HG02870 (cell line): ENCODE measurements at regions not wholly inside any gene's neighbourhood (a gene's known extent, or its start where the extent isn't known, plus 50 kb on each side); places are given as distances from the start of the nearest gene placed in this dataset.

Experiments
- ATAC-seq: cut with Tn5 transposase; IDR thresholded peaks from one replicate; pipeline ENCODE4 v1.9.1; 2021; ENCODE audit warnings: mild to moderate bottlenecking, moderate library complexity; ENCODE audit not compliant: unreplicated experiment

DNA sequence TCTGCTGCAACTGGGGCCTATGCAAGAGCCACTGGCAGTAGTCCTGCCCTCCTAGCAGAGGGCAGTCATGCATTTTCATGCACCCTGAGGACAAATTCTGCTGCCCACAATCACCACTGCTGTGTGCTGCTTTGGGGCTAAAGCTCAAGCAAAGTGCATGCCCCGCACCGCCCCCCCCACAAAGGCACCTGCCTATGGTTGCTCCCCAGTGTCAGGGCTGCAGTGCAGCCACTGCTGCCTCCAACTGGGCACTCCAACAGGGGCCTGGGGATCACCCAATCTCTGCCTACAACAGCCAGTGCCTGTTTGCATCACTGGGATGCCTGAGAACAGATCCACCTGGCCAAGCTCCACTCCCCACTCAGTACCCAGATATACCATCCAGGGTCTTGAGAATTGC is 417.0 kb downstream of the HTR7 start:
- ATAC-seq: no peak

DNA sequence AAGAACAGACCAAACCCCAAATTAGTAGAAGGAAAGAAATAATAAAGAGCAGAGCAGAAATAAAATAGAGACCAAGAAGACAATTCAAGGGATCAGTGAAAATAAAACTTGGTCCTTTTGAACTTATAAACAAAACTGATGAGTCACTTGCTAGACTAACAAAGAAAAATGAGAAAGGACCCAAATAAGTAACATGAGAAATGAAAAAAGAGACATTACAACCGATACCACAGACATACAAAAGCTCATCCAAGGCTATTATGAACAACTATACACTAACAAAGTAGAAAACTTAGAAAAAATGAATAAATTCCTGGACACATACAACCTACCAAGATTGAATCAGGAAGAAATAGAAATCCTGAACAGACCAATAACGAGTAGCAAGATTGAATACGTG is 414.5 kb downstream of the HTR7 start:
- no peak for ATAC-seq

DNA sequence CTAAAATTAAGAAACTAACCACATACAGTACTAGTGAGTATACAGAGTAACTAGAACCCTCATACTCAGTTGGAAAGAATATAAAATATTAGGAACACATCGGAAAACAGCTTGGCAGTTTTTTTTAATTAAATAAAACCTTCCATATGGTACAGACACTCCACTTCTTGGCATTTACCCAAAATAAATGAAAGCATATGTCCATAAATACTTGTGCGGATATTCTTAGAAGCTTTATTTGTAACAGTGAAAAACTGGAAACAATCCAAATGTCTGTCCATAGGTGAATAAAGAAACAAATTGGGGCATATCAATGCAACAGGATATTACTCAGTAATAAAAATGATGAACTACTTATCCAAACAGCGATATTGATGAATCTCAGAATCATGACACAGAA is 410.0 kb downstream of the HTR7 start:
- ATAC-seq: no peak

- ATAC-seq: no peak
Observed at GRCh38 chr10:90450797-90451196, 407.0 kb downstream of the HTR7 start.

DNA sequence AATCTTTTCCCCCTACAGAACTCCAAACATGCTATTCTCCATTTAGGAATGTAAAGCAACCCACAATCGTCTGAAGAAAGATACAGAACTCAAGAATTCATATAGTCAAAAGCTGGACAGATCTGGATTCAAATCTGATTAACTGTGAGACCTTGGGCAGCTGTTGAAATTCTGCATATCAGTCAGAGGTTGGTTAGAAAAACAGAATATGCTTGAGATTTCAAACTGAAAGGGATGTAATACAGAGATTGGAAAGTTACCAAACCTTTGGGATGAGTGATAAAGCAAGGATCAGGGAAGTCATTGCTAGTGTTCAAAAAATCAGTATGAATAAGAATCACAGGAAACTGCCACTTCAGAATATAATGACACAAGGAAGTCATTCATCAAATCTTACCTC is 406.6 kb downstream of the HTR7 start:
- no peak for ATAC-seq

GRCh38 chr10:90458054-90458453 is 399.8 kb downstream of the HTR7 start:
- no peak for ATAC-seq

GRCh38 chr10:90458571-90458970 is 399.3 kb downstream of the HTR7 start:
- no peak for ATAC-seq

DNA sequence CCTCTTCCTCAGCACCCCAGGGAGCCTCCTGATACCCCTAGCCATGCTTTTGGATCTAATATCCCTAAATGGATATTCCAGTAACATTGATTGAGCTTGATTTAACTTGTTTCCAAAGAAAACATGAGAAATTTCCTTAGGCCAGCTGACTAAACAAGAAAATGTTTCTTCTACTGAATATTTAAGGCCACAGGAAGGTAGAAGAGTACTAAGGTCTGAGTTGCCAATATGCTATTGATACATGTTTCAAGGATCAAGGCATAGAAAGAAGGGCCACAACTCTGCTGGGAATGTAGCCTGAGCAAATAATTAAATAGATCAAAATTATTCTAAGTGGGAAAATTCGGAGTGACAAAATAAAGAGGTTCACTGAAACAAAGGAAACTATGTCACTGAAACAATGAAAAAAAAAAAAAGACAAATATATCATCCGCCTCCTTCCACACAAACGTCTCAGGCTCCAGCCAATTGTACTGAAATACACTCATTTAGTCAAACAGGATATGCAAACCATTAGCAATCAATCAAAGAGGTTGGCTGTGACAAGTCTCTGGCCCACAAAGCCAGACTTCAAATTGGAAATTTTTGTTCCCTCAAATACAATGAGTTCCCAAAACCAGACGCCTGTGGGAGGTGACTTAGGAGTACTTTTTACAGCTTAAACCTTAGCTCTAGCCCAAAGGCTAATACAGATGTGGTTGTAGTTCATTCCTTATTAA is 396.2 kb downstream of the HTR7 start:
- no peak for ATAC-seq

GRCh38 chr10:90462749-90463470 is 394.9 kb downstream of the HTR7 start:
- no peak for ATAC-seq

DNA sequence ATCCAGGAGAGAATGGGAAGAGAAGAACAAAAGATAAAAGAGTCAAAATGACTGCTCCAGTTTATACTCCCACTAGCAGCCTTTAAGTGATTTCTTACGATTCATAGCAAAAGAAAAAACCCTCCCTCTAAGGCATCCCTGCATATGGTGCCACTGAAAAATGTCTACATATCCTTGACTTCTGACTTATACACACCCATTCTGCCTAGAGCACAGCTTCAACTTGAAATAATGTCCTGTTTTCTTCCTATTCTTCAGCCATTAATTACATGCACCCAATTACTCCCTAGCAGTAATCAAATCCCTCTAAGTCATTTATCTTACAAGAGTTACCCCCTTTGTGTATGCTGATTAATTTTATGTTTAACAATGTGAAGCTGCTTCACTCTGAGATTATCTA is 393.5 kb downstream of the HTR7 start:
- no peak for ATAC-seq

DNA sequence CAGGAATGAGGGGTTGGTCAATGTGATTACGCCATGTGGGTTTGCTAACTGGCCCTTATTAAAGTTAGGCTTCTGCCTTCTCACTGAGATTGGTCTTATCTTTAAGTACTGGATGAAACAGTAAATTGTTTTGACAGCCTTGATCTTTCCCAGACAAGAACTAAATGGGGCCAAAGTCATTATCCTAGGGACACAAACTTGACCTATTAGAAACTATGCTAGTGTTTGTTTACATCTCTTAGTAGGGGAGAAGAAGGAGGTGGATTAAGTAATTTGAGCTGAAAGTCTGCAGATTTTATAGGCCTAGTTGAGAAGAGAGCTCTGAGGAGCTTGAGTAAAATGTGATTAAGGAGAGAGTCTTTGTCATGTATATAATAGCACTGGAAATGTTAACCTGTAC is 386.9 kb downstream of the HTR7 start:
- ATAC-seq: no peak

DNA sequence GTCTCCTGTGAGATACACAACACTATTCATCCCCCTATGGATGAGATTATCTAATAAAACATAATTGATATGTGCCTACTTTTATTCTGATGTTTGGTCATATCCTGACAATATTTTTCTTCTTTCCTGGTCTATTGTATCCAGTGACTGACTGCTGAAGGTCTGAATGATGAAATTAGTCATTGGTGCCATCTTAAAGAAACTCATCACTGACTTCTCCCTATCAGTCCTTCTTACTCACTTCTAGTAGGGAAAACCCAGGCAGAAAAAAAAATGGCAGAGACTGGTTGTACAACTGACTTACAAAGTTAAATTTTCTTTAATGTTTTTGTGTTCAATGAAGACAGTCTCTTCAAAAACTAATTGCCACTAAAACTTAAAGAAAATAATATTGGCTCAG is 377.4 kb downstream of the HTR7 start:
- ATAC-seq: no peak

DNA sequence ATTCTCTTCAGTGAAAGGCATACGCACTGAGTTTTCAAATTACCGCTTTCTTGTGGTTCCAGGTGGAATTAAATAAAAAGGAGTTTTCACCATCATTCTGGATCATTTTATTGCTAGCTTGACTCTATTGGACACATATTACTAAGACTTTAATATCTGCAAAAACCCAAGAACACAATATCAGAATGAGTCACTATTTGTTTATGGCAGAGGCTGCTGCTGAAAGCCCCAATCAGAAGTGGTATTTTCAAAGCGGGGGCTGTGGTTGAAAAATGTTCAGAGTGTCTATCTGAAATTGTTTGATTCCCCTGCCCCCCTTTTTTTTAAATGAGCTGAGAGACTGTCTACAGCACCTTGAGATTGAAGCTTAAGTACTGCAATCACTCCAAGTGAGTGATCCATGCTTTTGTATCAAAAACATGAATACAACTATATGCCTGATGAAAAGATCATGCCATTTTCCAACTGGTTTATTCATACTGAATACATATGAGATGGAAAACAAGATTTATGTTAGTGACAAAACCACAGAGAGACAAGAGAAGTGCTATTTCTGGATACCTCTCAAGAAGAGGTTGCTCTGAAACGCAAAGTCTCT is 376.4 kb downstream of the HTR7 start:
- no peak for ATAC-seq

GRCh38 chr10:90484518-90484917 is 373.3 kb downstream of the HTR7 start:
- no peak for ATAC-seq

DNA sequence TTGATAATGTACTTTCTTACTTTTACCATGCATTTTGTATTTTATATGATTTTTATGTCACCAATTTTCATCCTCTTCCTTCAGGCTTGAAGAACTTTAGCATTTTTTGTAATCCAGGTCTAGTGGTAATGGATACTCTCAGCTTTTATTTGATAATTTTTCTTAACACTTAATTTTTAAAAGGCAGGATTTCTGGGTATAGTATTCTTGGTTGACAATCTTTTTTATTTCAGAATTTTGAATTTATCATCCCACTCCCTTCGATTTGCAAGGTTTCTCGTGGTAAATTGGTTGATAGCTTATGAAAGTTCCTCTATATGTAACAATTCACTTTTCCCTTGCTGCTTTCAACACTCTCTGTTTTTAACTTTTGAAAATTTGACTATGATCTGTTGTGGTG is 363.7 kb downstream of the HTR7 start:
- no peak for ATAC-seq

DNA sequence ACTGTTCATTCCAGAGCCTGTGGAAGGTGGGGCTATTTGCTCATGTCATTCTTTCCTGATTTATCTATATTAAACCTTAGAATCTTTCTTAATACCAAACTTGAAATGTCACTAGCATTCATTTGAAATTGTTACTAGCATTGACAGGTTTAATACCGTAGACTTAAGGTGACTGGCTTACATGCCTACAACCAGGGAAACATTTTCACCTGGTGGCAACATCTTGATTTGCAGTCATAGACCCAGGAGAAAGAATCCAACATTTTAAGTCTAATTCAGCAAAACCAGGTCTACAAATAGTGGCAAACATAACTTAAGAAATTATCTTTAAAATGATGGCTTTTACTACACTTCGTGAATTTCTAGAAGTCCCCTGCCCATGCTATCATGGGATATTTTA is 353.7 kb downstream of the HTR7 start:
- ATAC-seq: no peak

- ATAC-seq: no peak
Observed at GRCh38 chr10:90526721-90527120, 331.1 kb downstream of the HTR7 start.

GRCh38 chr10:90530521-90530920 is 327.3 kb downstream of the HTR7 start:
- ATAC-seq: no peak

DNA sequence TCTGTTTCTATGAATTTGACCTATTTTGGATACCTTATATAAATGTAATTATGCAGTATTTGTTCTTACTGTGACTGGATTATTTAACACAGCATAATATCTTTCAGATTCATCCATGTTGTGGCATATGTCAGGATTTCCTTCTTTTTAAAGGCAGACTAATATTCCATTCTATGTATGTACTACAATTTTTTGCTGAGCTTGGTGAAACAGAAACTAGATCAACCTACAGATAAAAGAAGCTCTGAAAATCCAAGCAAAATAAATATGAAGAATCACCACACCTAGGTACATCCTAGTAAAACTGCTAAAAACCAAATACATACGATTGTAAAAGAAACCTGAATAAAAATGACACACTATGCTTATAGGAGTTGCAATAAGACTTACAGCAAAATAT is 300.5 kb downstream of the HTR7 start:
- no peak for ATAC-seq

- no peak for ATAC-seq
Observed at GRCh38 chr10:90560331-90560730, 297.5 kb downstream of the HTR7 start.

- no peak for ATAC-seq
Observed at GRCh38 chr10:90561666-90562065, 296.2 kb downstream of the HTR7 start.
